SK-N-SH treated with all-trans-retinoic acid at 6 μM for 48 hours (cell line): ENCODE measurements at regions not wholly inside any gene's neighbourhood (a gene's known extent, or its start where the extent isn't known, plus 50 kb on each side); places are given as distances from the start of the nearest gene placed in this dataset.

Source experiments
- ARNTL ChIP-seq: fragments of 450-650 bp; formaldehyde crosslinking; IDR thresholded peaks from 2 replicates; pipeline ENCODE4 v1.5.0; 2020; ENCODE audit warnings: low read depth, mild to moderate bottlenecking, moderate library complexity, borderline replicate concordance
- BACH2 ChIP-seq: fragments of 250-450 bp; sonication (Bioruptor Pico); IDR thresholded peaks from 2 replicates; pipeline ENCODE4 v1.9.0; 2021; ENCODE audit warnings: mild to moderate bottlenecking, borderline replicate concordance
- SNAI2 ChIP-seq: fragments of 250-450 bp; sonication (Bioruptor Pico); IDR thresholded peaks from 2 replicates; pipeline ENCODE4 v1.5.0; 2020; ENCODE audit warnings: mild to moderate bottlenecking, moderate library complexity
- ZC3H10 ChIP-seq: fragments of 250-450 bp; sonication (Bioruptor Pico); IDR thresholded peaks from 2 replicates; pipeline ENCODE4 v1.5.1; 2021; ENCODE audit warnings: mild to moderate bottlenecking, moderate library complexity
- ZFP3 ChIP-seq: fragments of 250-450 bp; sonication (Bioruptor Pico); IDR thresholded peaks from 2 replicates; pipeline ENCODE4 v1.5.0; 2020; ENCODE audit warnings: mild to moderate bottlenecking, moderate library complexity
- ZFP30 ChIP-seq: fragments of 450-650 bp; formaldehyde crosslinking; IDR thresholded peaks from 2 replicates; pipeline ENCODE4 v1.5.0; 2022; ENCODE audit warnings: mild to moderate bottlenecking, moderate library complexity

DNA sequence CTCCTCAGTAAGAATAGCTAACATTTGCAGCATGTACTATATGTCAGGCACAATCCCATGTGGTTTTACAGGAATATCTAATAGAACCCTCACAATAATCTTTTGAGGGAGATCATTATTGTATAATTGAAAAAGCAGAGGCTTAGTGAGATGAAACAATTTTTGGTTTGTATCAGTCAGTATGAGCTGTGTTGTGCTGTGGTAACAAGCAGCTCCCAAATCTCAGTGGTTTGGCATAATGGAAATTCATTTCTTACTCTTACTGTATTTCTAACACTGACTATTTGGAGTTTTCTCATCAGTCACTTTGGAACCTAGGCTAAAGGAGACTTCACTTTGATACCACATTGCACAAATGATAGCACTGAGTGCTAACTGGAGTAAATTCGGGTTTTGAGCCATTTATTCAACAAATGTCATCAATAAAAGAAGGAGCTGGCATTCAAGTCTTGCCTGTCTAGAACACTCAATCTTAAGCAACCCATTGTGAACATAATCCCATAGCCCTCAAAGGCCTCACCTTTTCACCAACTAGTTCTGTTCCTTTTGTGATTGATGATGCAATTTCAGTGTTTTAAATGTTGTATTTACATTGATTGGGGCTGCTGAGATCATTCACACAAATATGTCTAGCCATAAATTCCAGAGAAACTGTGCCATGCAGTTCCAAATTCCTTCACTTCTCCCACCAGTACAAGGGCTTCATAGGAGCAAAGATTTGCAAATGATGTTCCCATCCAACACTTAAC is 441.0 kb downstream of the XYLT1 start:
- TF ChIP-seq ARNTL (CRISPR knock-in tag), result no peak
- no peak for TF ChIP-seq ZC3H10
- TF ChIP-seq ZFP30 (CRISPR knock-in tag), result no peak
- no peak for TF ChIP-seq ZFP3 (CRISPR knock-in tag)
- no peak for TF ChIP-seq BACH2
- no peak for TF ChIP-seq SNAI2 (CRISPR knock-in tag)
